Suprapubic skin (tissue), 4 donors: ENCODE measurements at regions not wholly inside any gene's neighbourhood (a gene's known extent, or its start where the extent isn't known, plus 50 kb on each side); places are given as distances from the start of the nearest gene placed in this dataset.
A peak's percentile ranks its signal among the peaks of the same experiment; 100 is the strongest.

ENCODE experiments used
- EP300 ChIP-seq: sonication (generic); formaldehyde crosslinking; IDR thresholded peaks from one replicate; pipeline ENCODE4 v1.6.1; 2017; ENCODE audit warnings: antibody characterized with exemption
- POLR2A ChIP-seq, 2 donors: fragments of 450-650 bp; IDR thresholded peaks; one replicate each; pipeline ENCODE4 v1.6.1; 2017; ENCODE audit warnings: antibody characterized with exemption in 2 of 2, mild to moderate bottlenecking in 2 of 2, moderate library complexity in 2 of 2
- POLR2AphosphoS5 ChIP-seq, 3 donors: sonication (generic); formaldehyde crosslinking; IDR thresholded peaks; one replicate each; pipeline ENCODE4 v1.6.1; 2017; ENCODE audit warnings: antibody characterized with exemption in 3 of 3
- TF ChIP-seq, protein P1 (sequence below), 2 donors: fragments of 200-600 bp in 1 of 2; fragments of 450-650 bp in 1 of 2; sonication (generic) in 1 of 2; IDR thresholded peaks; one replicate each; pipeline ENCODE4 v1.5.1; 2016 to 2019; ENCODE audit warnings: antibody characterized with exemption in 2 of 2, mild to moderate bottlenecking in 1 of 2, moderate library complexity in 1 of 2

DNA sequence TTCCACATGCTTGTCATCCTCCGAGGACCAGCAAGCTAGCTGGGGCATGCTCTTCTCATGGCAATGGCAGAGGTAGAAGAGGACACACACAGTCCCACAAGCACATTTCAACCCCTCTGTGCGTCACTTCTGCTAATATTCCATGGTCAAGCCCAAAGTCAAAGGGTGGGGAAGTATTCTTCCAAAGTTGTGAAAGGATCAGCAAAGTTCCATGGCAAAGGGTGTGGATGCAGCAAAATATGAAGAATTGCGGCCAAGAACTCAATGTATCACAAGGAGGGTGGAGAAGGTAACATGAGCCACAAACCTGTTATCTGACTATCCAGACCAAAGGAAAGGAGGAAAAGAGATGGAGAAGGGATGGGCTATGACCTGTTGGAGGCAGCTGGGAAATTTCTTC is 71.2 kb upstream of the SNRK start:
- TF ChIP-seq, protein P1, sequence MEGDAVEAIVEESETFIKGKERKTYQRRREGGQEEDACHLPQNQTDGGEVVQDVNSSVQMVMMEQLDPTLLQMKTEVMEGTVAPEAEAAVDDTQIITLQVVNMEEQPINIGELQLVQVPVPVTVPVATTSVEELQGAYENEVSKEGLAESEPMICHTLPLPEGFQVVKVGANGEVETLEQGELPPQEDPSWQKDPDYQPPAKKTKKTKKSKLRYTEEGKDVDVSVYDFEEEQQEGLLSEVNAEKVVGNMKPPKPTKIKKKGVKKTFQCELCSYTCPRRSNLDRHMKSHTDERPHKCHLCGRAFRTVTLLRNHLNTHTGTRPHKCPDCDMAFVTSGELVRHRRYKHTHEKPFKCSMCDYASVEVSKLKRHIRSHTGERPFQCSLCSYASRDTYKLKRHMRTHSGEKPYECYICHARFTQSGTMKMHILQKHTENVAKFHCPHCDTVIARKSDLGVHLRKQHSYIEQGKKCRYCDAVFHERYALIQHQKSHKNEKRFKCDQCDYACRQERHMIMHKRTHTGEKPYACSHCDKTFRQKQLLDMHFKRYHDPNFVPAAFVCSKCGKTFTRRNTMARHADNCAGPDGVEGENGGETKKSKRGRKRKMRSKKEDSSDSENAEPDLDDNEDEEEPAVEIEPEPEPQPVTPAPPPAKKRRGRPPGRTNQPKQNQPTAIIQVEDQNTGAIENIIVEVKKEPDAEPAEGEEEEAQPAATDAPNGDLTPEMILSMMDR (IDR thresholded peaks at IDR 0.05): no peak
- TF ChIP-seq POLR2AphosphoS5 (IDR thresholded peaks at IDR 0.05): peak in 1 of 3 donors; percentile 43
- TF ChIP-seq POLR2A (IDR thresholded peaks at IDR 0.05): no peak
- no peak for TF ChIP-seq EP300
